Right cardiac atrium (tissue), 5 donors: ENCODE measurements at regions not wholly inside any gene's neighbourhood (a gene's known extent, or its start where the extent isn't known, plus 50 kb on each side); places are given as distances from the start of the nearest gene placed in this dataset.

Source experiments
- ATAC-seq, 2 donors: fragments of 200-7000 bp; cut with Tn5 transposase; one replicate each; pipeline versions ENCODE4 v1.8.0 to v1.9.1; 2020; ENCODE audit warnings: moderate library complexity in 2 of 2, mild to moderate bottlenecking in 1 of 2
- DNase-seq, 3 donors: peaks; one replicate each; pipeline ENCODE4 v3.0.0-alpha.2; 2020
- H3K27ac ChIP-seq: one replicate; pipeline ENCODE4 v1.5.1; 2013; ENCODE audit warnings: mild to moderate bottlenecking, low read length, control low read depth, moderate library complexity
- H3K27me3 ChIP-seq: one replicate; pipeline ENCODE4 v1.6.1; 2013; ENCODE audit not compliant: control insufficient read depth, insufficient read depth
- H3K4me1 ChIP-seq: one replicate; pipeline ENCODE4 v1.6.1; 2013; ENCODE audit warnings: low read length; ENCODE audit not compliant: control insufficient read depth, insufficient read depth
- H3K4me3 ChIP-seq: one replicate; pipeline ENCODE4 v1.5.1; 2013; ENCODE audit warnings: low read length, control low read depth
- H3K9me3 ChIP-seq: one replicate; pipeline ENCODE4 v1.6.1; 2013; ENCODE audit warnings: low read length; ENCODE audit not compliant: control insufficient read depth
- WGBS: extraction: QIAGEN DNeasy Blood & Tissue Kit; methylation state at CpG from one replicate; pipeline ENCODE4 v1.1.7; 2013; 5-methylcytosine and 5-hydroxymethylcytosine counted together
- intact Hi-C, 4 donors: fragments of 100-400 bp; cut with DNase I; formaldehyde crosslinking; loops; one replicate each; pipeline versions ENCODE4 v1.11.0 to v1.14.0; 2022 to 2023
- donor health status: healthy with polysubstance abuse.
- donor health status: DM: no; HTN: yes; CAD: no.
- donor health status: DM: no; HTN: no; CAD: no.
- donor health status: DM: no; HTN: yes; CAD: no; lungs with severe emphysema.
- donor health status: DM: yes; HTN: yes; CAD: no.

- 60% methylated on average over 2 of the region's 2 CpGs for WGBS
- no peaks in the 10 kb centered on the region for H3K9me3 ChIP-seq
- no peaks in the 10 kb centered on the region for H3K27me3 ChIP-seq
- no peaks in the 10 kb centered on the region for H3K4me1 ChIP-seq
- ATAC-seq (no peak), DNase-seq (no peak)
- intact Hi-C loops: no loop called here
- no peak overlapping the region for H3K27ac ChIP-seq
- no peak overlapping the region for H3K4me3 ChIP-seq
Measured at GRCh38 chr3:30069056-30069455, 537.3 kb upstream of the TGFBR2 start.

- H3K27ac ChIP-seq: no peak overlapping the region
- intact Hi-C loops: no loop called here
- DNase-seq (no peak), ATAC-seq (no peak)
- no peaks in the 10 kb centered on the region for H3K4me1 ChIP-seq
- no peak overlapping the region for H3K4me3 ChIP-seq
- no peaks in the 10 kb centered on the region for H3K27me3 ChIP-seq
- H3K9me3 ChIP-seq: peaks cover 2% of the 10 kb centered on the region
Measured at GRCh38 chr3:30073040-30073439, 533.4 kb upstream of the TGFBR2 start.

GRCh38 chr3:30073622-30074021, 532.8 kb upstream of the TGFBR2 start:
- intact Hi-C loops: no loop called here
- ATAC-seq (peak in 1 of 2 donors; percentile 25), DNase-seq (no peak)
- Histone ChIP-seq H3K27me3 (no peaks in the 10 kb centered on the region), H3K4me1 (peaks cover under 1% of the 10 kb centered on the region), H3K9me3 (peaks cover 2% of the 10 kb centered on the region), H3K27ac (no peak overlapping the region), H3K4me3 (no peak overlapping the region)
- WGBS: 63% methylated on average over 1 of the region's 1 CpG

- intact Hi-C loops: no loop called here
- no peak for ATAC-seq
- 99% methylated on average over 2 of the region's 2 CpGs for WGBS
- Histone ChIP-seq H3K4me1 (peaks cover 2% of the 10 kb centered on the region), H3K27me3 (no peaks in the 10 kb centered on the region), H3K9me3 (peaks cover 2% of the 10 kb centered on the region), H3K27ac (no peak overlapping the region), H3K4me3 (no peak overlapping the region)
- DNase-seq: no peak
Measured at GRCh38 chr3:30075514-30075913, 530.9 kb upstream of the TGFBR2 start.

- DNase-seq (no peak), ATAC-seq (no peak)
- intact Hi-C loops: no loop called here
- Histone ChIP-seq H3K4me3 (no peak overlapping the region), H3K27me3 (no peaks in the 10 kb centered on the region), H3K27ac (no peak overlapping the region), H3K9me3 (peaks cover 2% of the 10 kb centered on the region), H3K4me1 (peaks cover 2% of the 10 kb centered on the region)
Measured at GRCh38 chr3:30076899-30077298, 529.5 kb upstream of the TGFBR2 start.

GRCh38 chr3:30077746-30078145, 528.7 kb upstream of the TGFBR2 start:
- 79% methylated on average over 2 of the region's 2 CpGs for WGBS
- Histone ChIP-seq H3K27me3 (no peaks in the 10 kb centered on the region), H3K9me3 (peaks cover 2% of the 10 kb centered on the region), H3K4me3 (no peak overlapping the region), H3K27ac (no peak overlapping the region), H3K4me1 (peaks cover 2% of the 10 kb centered on the region)
- intact Hi-C loops: no loop called here
- DNase-seq (no peak), ATAC-seq (no peak)

GRCh38 chr3:30078736-30079135, 527.7 kb upstream of the TGFBR2 start:
- WGBS: 53% methylated on average over 2 of the region's 2 CpGs
- peak in 1 of 2 donors; percentile 19 for ATAC-seq
- Histone ChIP-seq H3K27ac (no peak overlapping the region), H3K4me3 (no peak overlapping the region), H3K9me3 (peaks cover 2% of the 10 kb centered on the region), H3K4me1 (peaks cover 2% of the 10 kb centered on the region), H3K27me3 (no peaks in the 10 kb centered on the region)
- intact Hi-C loops: no loop called here
- no peak for DNase-seq

GRCh38 chr3:30081904-30082303, 524.5 kb upstream of the TGFBR2 start:
- Histone ChIP-seq H3K27ac (no peak overlapping the region), H3K9me3 (no peaks in the 10 kb centered on the region), H3K4me1 (peaks cover 2% of the 10 kb centered on the region), H3K4me3 (no peak overlapping the region), H3K27me3 (no peaks in the 10 kb centered on the region)
- 91% methylated on average over 3 of the region's 3 CpGs for WGBS
- no peak for DNase-seq
- no peak for ATAC-seq
- intact Hi-C loops: no loop called here

GRCh38 chr3:30082652-30083051, 523.7 kb upstream of the TGFBR2 start:
- H3K4me1 ChIP-seq: peaks cover 2% of the 10 kb centered on the region
- intact Hi-C loops: no loop called here
- H3K9me3 ChIP-seq: no peaks in the 10 kb centered on the region
- no peak overlapping the region for H3K27ac ChIP-seq
- no peak for DNase-seq
- H3K4me3 ChIP-seq: no peak overlapping the region
- no peak for ATAC-seq
- H3K27me3 ChIP-seq: no peaks in the 10 kb centered on the region
- 73% methylated on average over 7 of the region's 7 CpGs for WGBS

GRCh38 chr3:30083315-30083714, 523.1 kb upstream of the TGFBR2 start:
- DNase-seq (no peak), ATAC-seq (no peak)
- H3K9me3 ChIP-seq: no peaks in the 10 kb centered on the region
- H3K27me3 ChIP-seq: no peaks in the 10 kb centered on the region
- H3K4me1 ChIP-seq: peaks cover 2% of the 10 kb centered on the region
- no peak overlapping the region for H3K4me3 ChIP-seq
- WGBS: 87% methylated on average over 4 of the region's 4 CpGs
- intact Hi-C loops: no loop called here
- no peak overlapping the region for H3K27ac ChIP-seq

- no peak for DNase-seq
- H3K27me3 ChIP-seq: no peaks in the 10 kb centered on the region
- H3K4me1 ChIP-seq: no peaks in the 10 kb centered on the region
- WGBS: 90% methylated on average over 5 of the region's 5 CpGs
- no peak overlapping the region for H3K27ac ChIP-seq
- H3K4me3 ChIP-seq: no peak overlapping the region
- H3K9me3 ChIP-seq: no peaks in the 10 kb centered on the region
- no peak for ATAC-seq
- intact Hi-C loops: no loop called here
Measured at GRCh38 chr3:30084316-30084715, 522.1 kb upstream of the TGFBR2 start.

GRCh38 chr3:30084971-30085403, 521.4 kb upstream of the TGFBR2 start:
- Histone ChIP-seq H3K9me3 (no peaks in the 10 kb centered on the region), H3K27ac (no peak overlapping the region), H3K4me1 (no peaks in the 10 kb centered on the region), H3K4me3 (no peak overlapping the region), H3K27me3 (no peaks in the 10 kb centered on the region)
- 90% methylated on average over 3 of the region's 3 CpGs for WGBS
- intact Hi-C loops: no loop called here
- DNase-seq (no peak), ATAC-seq (no peak)
